Rectal smooth muscle tissue (tissue), 1 donor: ENCODE measurements at regions not wholly inside any gene's neighbourhood (a gene's known extent, or its start where the extent isn't known, plus 50 kb on each side); places are given as distances from the start of the nearest gene placed in this dataset.

ENCODE experiments used
- H3K27ac ChIP-seq: one replicate; pipeline ENCODE4 v1.7.0; 2013; ENCODE audit warnings: low read depth, low read length, inconsistent platforms
- H3K27me3 ChIP-seq: one replicate; pipeline ENCODE4 v1.7.0; 2013; ENCODE audit warnings: low read length; ENCODE audit not compliant: control insufficient read depth, insufficient read depth
- H3K36me3 ChIP-seq: one replicate; pipeline ENCODE4 v1.7.0; 2013; ENCODE audit warnings: low read length; ENCODE audit not compliant: control insufficient read depth, insufficient read depth
- H3K4me1 ChIP-seq: one replicate; pipeline ENCODE4 v1.7.0; 2013; ENCODE audit warnings: low read length; ENCODE audit not compliant: control insufficient read depth, insufficient read depth
- H3K4me3 ChIP-seq: one replicate; pipeline ENCODE4 v1.7.0; 2013; ENCODE audit warnings: low read length
- H3K9ac ChIP-seq: one replicate; pipeline ENCODE4 v1.7.0; 2013; ENCODE audit warnings: low read length

GRCh38 chr10:114762811-114763210 is 58.8 kb upstream of the FHIP2A start:
- Histone ChIP-seq H3K9ac (no peak overlapping the region), H3K36me3 (no peaks in the 10 kb centered on the region), H3K27ac (no peak overlapping the region), H3K27me3 (no peaks in the 10 kb centered on the region), H3K4me1 (no peaks in the 10 kb centered on the region), H3K4me3 (no peak overlapping the region)

GRCh38 chr10:114764656-114765055 is 56.9 kb upstream of the FHIP2A start:
- no peak overlapping the region for H3K4me3 ChIP-seq
- H3K4me1 ChIP-seq: no peaks in the 10 kb centered on the region
- H3K27me3 ChIP-seq: no peaks in the 10 kb centered on the region
- no peaks in the 10 kb centered on the region for H3K36me3 ChIP-seq
- H3K9ac ChIP-seq: no peak overlapping the region
- H3K27ac ChIP-seq: no peak overlapping the region

- Histone ChIP-seq H3K27ac (no peak overlapping the region), H3K27me3 (no peaks in the 10 kb centered on the region), H3K9ac (no peak overlapping the region), H3K36me3 (no peaks in the 10 kb centered on the region), H3K4me3 (no peak overlapping the region), H3K4me1 (no peaks in the 10 kb centered on the region)
Measured at GRCh38 chr10:114766470-114766869, 55.1 kb upstream of the FHIP2A start.

DNA sequence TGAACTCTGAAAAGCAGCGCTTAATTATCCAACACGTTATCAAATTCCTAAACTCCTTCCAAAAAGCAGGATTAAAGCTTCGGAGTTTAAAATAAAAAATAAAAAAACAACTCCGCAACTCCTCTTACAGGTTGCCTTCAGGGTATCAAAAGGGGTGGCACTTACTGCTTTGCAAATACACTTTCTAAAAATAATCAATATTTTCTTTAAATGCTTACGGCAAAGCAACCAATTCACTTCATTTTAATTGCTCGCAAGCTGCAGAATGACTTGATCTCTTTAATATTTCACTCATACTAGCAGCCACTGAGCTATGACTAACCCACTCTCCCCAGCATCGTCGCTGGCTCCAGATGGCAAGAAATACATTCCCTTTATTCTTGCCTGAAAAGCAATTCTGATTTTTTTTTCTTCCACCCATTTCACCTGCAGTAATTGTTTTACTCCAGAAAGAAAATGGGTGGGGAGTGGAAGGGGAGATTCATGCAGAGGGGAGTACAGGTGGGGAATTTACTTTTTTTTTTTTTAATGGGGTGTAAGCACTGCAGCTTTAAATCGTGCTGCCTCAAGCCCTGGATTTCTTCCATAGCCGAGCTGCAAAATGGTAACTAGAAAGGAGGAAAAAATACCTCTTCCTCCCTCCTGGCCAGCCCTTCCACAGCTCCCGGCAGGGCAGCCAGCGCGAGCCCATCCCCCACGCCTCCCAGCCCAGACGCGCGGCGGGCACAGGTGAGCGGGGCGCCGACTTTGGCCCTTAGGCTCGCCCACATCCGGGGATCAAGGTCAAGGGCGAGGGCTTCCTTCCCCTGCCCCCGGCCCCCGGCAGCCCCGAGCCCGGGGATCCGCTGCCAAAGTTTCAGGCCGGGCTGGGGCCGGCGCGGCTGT is 54.2 kb upstream of the FHIP2A start:
- Histone ChIP-seq H3K4me3 (peak overlapping the region; percentile 62), H3K27ac (no peak overlapping the region), H3K4me1 (no peaks in the 10 kb centered on the region), H3K9ac (no peak overlapping the region), H3K27me3 (no peaks in the 10 kb centered on the region), H3K36me3 (no peaks in the 10 kb centered on the region)

GRCh38 chr10:114767986-114768821 is 53.4 kb upstream of the FHIP2A start:
- Histone ChIP-seq H3K9ac (no peak overlapping the region), H3K4me1 (no peaks in the 10 kb centered on the region), H3K4me3 (peak overlapping the region; percentile 62), H3K36me3 (no peaks in the 10 kb centered on the region), H3K27ac (no peak overlapping the region), H3K27me3 (no peaks in the 10 kb centered on the region)

DNA sequence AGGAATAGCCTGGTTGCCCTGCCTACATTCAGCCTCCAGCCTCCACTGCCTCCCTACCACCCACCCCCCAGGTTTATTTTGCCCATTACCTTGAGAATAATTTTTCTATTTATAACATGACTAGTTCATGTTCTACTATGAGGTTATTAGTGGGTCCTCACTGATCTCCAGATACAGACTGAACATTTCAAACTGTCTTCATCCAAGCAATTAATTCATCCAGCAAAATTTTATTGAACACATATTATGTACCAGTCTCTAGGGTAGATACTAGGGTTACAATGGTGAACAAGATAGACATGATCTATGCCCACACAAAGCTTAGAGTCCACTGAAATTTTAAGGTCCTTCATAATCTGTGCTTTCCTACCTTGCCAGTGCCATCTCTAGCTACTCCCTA is 51.6 kb upstream of the FHIP2A start:
- H3K9ac ChIP-seq: no peak overlapping the region
- H3K36me3 ChIP-seq: no peaks in the 10 kb centered on the region
- H3K4me1 ChIP-seq: no peaks in the 10 kb centered on the region
- no peak overlapping the region for H3K27ac ChIP-seq
- no peaks in the 10 kb centered on the region for H3K27me3 ChIP-seq
- H3K4me3 ChIP-seq: no peak overlapping the region

- H3K27me3 ChIP-seq: no peaks in the 10 kb centered on the region
- no peaks in the 10 kb centered on the region for H3K4me1 ChIP-seq
- no peaks in the 10 kb centered on the region for H3K36me3 ChIP-seq
- H3K9ac ChIP-seq: no peak overlapping the region
- H3K4me3 ChIP-seq: no peak overlapping the region
- H3K27ac ChIP-seq: no peak overlapping the region
Measured at GRCh38 chr10:114771157-114771556, 50.4 kb upstream of the FHIP2A start.

- Histone ChIP-seq H3K4me1 (no peaks in the 10 kb centered on the region), H3K27ac (no peak overlapping the region), H3K4me3 (no peak overlapping the region), H3K27me3 (no peaks in the 10 kb centered on the region), H3K36me3 (no peaks in the 10 kb centered on the region), H3K9ac (no peak overlapping the region)
Measured at GRCh38 chr10:114771749-114772148, 49.8 kb upstream of the FHIP2A start.
